H1 (cell line): ENCODE measurements at regions not wholly inside any gene's neighbourhood (a gene's known extent, or its start where the extent isn't known, plus 50 kb on each side); places are given as distances from the start of the nearest gene placed in this dataset.

ENCODE experiments used
- BACH1 ChIP-seq: IDR thresholded peaks from 2 replicates; pipeline ENCODE4 v1.6.1; 2012; ENCODE audit warnings: low read length, improper control_type of control experiment
- BRCA1 ChIP-seq: IDR thresholded peaks from 2 replicates; pipeline ENCODE4 v1.6.1; 2012; ENCODE audit warnings: low read depth, low read length, improper control_type of control experiment
- CEBPB ChIP-seq: IDR thresholded peaks from 2 replicates; pipeline ENCODE4 v1.6.1; 2012; ENCODE audit warnings: low read depth, low read length
- CHD1 ChIP-seq: IDR thresholded peaks from 2 replicates; pipeline ENCODE4 v1.6.1; 2012; ENCODE audit warnings: low read depth, low read length, improper control_type of control experiment
- CTBP2 ChIP-seq: IDR thresholded peaks from 2 replicates; pipeline ENCODE4 v1.7.0; 2011; ENCODE audit warnings: borderline replicate concordance, mild to moderate bottlenecking, moderate library complexity, mixed read lengths, low read length; ENCODE audit not compliant: insufficient read depth, insufficient read length

DNA sequence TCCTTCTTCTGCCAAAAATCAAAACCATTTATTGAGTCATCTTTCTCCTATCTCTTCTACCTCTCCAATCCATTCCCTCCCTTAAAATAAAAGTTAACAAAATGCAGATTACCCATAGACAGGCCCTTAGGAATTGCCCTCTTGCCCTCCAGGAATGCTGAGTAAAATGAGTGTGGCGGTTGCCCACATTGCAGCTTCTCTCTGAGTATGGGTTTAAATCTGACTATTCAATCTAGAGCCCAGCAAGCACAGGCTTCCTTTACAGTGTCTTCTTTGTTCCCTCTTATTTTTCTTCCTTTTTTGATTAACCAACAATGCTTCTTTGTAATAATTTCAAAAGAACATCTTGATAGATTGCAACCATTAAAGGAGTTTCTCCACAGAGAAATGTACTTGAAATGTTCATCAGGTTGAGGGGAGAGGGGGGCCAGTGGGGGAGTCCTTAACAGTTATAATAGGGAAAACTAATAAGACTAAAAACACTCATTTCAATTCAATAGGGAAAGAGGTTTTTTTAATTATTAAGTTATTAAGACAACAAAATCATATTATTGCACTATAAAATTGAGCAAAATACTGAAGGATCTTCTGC is 135.3 kb upstream of the LMCD1 start (continued):
- TF ChIP-seq CHD1: no peak
- no peak for TF ChIP-seq BRCA1
- no peak for TF ChIP-seq CTBP2
- no peak for TF ChIP-seq CEBPB
- no peak for TF ChIP-seq BACH1
